Activated CD4-positive, CD25-positive, alpha-beta regulatory T cell treated with anti-CD3 and anti-CD28 coated beads, Interleukin-2, amount 50 U/mL, for 72 hours (primary cell): ENCODE measurements at regions not wholly inside any gene's neighbourhood (a gene's known extent, or its start where the extent isn't known, plus 50 kb on each side); places are given as distances from the start of the nearest gene placed in this dataset.
A peak's percentile ranks its signal among the peaks of the same experiment; 100 is the strongest.

Experiments used
- DNase-seq: peaks from one replicate; pipeline ENCODE4 v3.0.0; 2021

DNA sequence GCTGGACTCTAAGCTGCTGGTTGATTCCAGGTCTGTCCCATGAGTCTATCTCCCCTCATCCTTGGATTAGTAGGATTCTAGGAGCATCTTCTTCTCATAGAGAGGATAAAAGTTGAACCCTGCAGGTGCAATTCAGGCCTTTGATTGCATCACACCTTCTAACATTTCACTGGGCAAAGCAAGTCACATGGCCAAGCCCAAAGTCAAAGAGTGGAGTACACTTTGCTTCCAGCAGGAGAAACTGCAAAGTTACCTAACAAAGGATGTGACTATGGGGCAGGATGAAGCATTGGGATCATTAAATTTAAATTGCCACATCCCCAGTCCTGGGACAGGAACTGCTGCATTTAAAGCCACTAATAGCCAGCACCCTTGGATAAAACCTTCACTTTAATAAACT lies 51.0 kb upstream of the EGFLAM start:
- no peak for DNase-seq

DNA sequence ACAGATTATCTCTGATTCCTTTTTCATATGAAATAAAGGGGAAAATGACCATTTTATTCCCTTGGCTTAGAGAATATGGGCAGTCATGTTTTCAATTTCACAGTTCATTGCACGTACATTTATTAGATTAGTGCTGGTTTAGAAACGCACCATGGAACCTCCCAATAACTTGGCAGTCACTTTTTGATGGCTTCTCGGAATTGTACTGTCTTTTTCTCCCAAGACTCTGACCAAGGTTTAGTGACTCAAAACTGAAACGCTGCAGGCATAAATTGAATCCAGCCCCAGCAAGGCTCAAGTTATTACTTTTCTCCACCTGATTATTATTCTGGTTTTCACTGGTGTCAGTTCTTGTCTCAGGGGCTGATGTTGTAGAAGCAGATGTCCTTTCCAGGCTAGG lies 55.6 kb upstream of the EGFLAM start:
- DNase-seq = no peak

DNA sequence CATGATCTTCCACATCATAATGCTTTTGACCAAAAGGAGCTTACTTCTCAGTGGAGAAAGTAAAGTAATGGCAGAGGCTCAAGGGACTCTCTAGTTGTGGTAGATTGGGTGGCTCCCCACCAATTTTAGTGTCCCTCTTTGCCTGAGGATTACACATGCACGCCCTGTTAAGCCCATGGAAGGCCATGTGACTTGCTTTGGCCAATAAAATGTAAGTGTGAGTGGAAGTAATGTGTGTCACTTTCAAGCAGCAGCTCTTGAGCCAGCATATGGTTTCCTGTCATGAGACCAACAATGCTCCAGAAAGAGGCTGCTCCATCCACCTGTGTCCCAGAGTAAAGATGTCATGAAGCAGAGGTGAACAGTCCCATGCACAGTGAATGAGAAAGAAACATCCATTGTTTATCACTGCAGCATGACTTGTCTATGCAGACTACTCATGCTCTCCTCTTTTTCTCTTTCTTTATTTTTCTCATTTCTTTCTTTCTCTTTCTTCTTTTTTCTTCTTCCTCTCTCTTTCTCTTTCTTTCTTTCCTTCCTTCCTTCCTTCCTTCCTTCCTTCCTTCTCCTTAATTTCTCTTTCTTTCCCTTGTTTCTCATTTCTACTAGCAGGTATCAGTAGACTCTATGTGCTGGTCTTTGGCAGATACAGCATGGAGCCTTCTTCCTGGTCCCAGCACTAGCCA lies 57.3 kb upstream of the EGFLAM start:
- no peak for DNase-seq

GRCh38 chr5:38197118-38197517 lies 61.2 kb upstream of the EGFLAM start:
- no peak for DNase-seq

GRCh38 chr5:38193015-38193581 lies 65.3 kb upstream of the EGFLAM start:
- peak; percentile 60 for DNase-seq

DNA sequence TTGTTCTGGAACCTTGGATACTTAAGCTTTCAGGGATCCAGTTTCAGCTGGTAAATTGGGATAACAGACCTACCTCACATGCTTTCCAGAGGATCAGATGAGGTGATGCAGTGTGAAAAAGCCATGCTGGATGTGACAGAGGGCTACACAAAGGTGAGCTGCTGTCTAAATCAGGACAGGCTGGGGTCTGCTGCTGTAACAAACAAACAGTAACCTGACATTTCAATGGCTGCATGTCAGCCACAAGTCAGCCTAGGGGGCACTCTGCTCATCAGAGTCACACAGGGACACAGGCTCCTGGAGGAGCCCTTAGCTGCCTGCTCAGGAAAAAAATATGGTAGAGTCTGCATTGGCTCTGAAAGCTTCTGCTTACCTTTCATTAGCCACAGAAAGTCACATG lies 66.7 kb upstream of the EGFLAM start:
- no peak for DNase-seq

GRCh38 chr5:38190111-38190510 lies 68.2 kb upstream of the EGFLAM start:
- no peak for DNase-seq

- DNase-seq = no peak
Measured at GRCh38 chr5:38189081-38189504, 69.3 kb upstream of the EGFLAM start.

DNA sequence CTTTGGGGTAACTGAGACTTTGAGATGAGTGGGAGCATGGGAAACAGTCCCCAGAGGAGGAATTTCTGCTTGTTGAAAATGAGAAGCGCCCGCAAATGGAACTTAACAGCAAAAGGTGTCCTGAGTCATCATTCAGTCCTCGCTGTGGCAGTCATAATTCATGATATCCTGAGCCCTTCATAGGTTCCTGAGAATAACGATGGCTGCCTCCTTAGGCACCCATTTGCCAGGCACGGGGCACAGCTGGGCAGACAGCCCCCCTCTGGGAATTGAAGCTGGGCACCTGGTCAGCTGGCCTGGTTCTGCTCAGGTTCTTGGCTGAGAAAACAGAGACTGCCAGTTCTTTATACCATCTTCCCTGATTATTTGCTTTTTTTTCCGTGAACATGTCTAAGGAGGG lies 69.8 kb upstream of the EGFLAM start:
- DNase-seq = no peak

GRCh38 chr5:38187532-38187931 lies 70.8 kb upstream of the EGFLAM start:
- DNase-seq = no peak

DNA sequence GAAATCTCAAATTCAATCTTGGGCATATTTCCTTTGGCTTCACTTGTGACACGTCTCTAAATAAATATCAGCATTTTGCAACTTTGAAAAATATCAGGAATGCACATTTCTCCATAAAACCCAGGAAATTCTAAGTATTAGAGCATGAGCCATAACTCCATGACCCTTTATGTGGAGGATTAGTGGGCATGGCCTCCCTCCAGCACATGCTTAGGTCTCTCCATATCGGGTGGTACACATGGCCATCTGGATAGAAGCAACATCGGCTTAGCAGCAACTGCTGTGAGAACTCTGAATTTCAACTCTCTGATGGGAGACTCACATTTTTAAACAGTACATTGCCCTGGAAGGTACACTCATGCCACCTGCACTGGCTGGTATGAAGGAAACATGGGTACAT lies 73.7 kb upstream of the EGFLAM start:
- no peak for DNase-seq

DNA sequence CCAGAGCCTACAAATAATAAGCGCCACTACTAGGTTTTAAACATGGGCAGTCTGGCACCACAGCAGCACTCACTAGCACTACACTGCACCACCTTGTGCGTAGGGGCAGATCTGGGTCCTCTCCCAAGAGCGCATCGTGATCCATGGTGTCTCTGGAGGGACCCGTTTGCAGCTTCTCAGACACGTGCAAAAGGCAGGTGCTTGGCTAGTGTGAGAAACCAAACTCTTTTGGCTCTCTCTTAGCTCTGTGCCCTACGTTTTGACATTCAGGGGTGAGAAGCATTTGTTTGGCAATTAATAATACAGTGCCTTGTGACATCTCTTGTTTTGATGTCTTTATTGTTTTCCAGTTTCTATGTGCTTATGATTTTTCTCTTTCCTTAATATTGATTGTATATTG lies 75.4 kb upstream of the EGFLAM start:
- DNase-seq = no peak

DNA sequence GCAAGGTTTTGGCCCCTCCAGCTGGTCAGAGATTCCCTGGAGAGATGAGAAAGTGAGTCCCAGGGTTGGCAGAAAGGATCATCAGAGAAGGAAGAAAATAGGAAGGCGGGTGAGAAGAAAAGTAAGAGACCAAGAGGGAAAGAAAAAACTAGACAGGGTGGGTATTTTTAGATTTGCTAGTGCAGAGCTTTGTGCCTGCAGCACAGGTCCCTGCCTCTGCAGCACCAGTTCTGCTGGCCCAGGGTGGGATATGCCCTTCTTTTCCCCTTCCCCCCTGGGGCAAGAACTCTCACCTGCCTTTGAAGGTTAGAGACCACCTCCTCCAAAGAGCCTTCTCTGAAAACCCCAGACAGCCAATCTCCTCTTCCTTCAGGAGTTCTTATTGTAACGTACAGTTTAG lies 90.3 kb upstream of the EGFLAM start:
- DNase-seq = no peak

DNA sequence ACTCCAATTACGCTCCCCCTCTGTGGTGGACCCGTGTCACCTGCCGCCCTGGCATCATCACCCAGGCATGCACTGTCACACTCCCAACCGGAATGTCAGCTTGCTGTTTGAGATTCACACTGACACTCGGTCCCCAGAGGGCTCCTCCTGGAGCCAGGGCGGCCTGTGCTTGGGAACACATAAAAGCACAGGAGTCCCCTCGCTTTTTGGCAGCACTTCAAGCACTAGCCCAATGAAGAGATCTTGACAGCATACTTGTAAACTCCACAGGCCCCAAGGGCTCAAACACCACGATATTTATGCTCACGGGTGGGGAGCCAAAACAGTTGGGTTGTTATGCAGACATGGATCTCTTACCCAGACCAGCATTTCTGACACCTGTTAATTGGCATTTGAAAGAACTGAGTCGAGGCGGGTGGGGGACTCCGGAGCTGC lies 90.8 kb upstream of the EGFLAM start:
- DNase-seq = no peak

DNA sequence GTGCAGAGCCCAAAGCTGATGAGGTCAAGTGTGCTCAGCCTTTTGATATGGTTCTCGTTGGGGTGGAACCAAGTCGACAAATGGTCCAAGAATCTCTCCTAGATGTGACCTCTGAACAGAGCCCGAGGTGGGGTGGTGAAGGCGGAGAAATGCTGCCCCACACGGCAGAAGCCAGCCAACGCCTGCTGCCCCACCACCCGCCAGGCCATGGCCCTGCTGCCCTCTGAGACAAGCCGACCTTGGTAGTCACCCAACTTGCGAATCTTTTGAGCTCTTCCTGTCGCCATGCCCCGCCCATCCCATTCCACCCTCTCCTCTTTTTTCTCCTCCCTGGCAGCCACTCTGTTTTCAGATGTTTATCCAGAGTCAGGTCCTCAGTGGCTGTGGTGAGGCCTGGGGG lies 91.5 kb upstream of the EGFLAM start:
- DNase-seq = no peak

GRCh38 chr5:38165435-38165834 lies 92.9 kb upstream of the EGFLAM start:
- no peak for DNase-seq

- DNase-seq = no peak
Measured at GRCh38 chr5:38164776-38165399, 93.5 kb upstream of the EGFLAM start.

GRCh38 chr5:38163636-38164237 lies 94.6 kb upstream of the EGFLAM start:
- DNase-seq = no peak

DNA sequence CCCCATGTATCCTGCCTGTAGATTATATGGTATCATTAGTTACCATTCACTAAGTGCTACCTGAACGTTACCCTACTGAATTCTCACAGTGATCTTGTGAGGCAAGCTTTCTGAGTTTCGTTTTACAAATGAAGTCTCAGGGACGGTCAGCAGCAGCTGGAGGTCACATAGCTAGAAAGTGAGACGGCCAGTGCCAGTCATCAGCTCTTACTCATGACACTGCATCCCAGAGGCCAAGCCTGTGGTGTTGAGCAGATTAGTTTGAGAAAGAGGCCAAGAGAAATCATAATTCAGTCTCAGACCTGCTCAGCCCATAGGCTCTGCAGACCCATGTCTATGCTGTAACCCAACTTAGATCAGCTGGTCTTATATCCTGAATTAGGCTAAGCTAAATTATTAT lies 95.7 kb upstream of the EGFLAM start:
- no peak for DNase-seq

GRCh38 chr5:38157024-38157423 lies 101.3 kb upstream of the EGFLAM start:
- no peak for DNase-seq

- DNase-seq = no peak
Measured at GRCh38 chr5:38154615-38155204, 103.6 kb upstream of the EGFLAM start.

GRCh38 chr5:38151878-38152277 lies 106.5 kb upstream of the EGFLAM start:
- DNase-seq = no peak

DNA sequence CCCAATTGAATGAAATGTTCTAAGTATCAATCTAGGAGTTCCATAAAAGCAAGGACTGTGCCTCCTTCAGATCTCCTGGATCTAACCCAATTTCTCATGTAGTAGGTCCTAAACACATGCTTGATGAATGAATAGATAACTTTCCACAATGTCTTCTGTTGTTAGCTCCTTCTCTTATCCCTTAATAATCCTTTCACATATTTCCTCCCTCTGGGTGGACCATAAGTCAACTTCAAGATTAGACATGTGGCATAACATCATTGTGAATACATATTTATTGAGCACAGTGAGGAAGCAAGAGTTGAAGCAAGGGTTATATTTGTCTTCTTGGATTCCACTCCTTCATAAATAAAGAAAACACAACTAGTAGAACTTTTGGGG lies 108.6 kb upstream of the EGFLAM start:
- DNase-seq = no peak
